ENCODE measurements at regions not wholly inside any gene's neighbourhood (a gene's known extent, or its start where the extent isn't known, plus 50 kb on each side); places are given as distances from the start of the nearest gene placed in this dataset.

- no peak for TF ChIP-seq EP300 (IDR thresholded peaks at IDR 0.05)
- TF ChIP-seq POLR2A (IDR thresholded peaks at IDR 0.05), result no peak
- TF ChIP-seq CTCF (IDR thresholded peaks at IDR 0.05), result no peak
- TF ChIP-seq POLR2AphosphoS5 (IDR thresholded peaks at IDR 0.05), result no peak
- H3K27me3 ChIP-seq, result no peaks in the 10 kb centered on the region
These were observed 597.5 kb upstream of the NRXN1 start for GRCh38 chr2:51629406-51629805.

DNA sequence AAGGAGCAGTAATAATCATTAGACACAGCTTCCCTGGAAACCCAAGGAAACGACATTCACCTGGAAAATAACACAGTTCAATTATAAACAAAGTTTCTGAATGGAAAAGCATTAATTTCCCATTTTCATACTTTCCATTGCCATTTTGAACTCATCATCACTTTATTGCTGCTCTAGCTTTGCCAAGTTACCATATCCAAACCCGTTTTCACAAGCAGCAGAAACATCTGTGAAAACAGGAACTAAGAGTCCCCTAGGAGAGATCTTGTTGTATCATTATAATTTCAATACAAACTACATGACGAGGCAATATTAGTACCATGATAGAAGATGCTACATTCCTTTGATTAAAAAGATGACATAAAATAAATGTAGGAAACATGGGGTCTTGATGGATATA is 597.0 kb upstream of the NRXN1 start:
- Histone ChIP-seq H3K4me1 (no peaks in the 10 kb centered on the region), H3K4me3 (no peak overlapping the region), H3K9me3 (no peaks in the 10 kb centered on the region), H3K27ac (no peak overlapping the region), H3K27me3 (no peaks in the 10 kb centered on the region), H3K36me3 (no peaks in the 10 kb centered on the region)
- 53 to 65% methylated on average over 3 of the region's 3 CpGs for WGBS, 2 donors
- DNase-seq (no peak), ATAC-seq (ENCODE audit: low FRiP score in 2 of 2) (no peak)
- TF ChIP-seq POLR2AphosphoS5 (IDR thresholded peaks at IDR 0.05), result no peak
- no peak for TF ChIP-seq CTCF (IDR thresholded peaks at IDR 0.05)
- no peak for TF ChIP-seq POLR2A (IDR thresholded peaks at IDR 0.05)
- TF ChIP-seq EP300 (IDR thresholded peaks at IDR 0.05), result no peak

More at GRCh38 chr2:51629406-51629805, 597.5 kb upstream of the NRXN1 start:
- Histone ChIP-seq H3K4me3 (no peak overlapping the region), H3K36me3 (no peaks in the 10 kb centered on the region), H3K9me3 (no peaks in the 10 kb centered on the region), H3K4me1 (no peaks in the 10 kb centered on the region), H3K27ac (no peak overlapping the region)
- WGBS, 2 donors, result 73 to 86% methylated on average over 3 of the region's 3 CpGs
- DNase-seq (no peak), ATAC-seq (ENCODE audit: low FRiP score in 2 of 2) (no peak)

DNA sequence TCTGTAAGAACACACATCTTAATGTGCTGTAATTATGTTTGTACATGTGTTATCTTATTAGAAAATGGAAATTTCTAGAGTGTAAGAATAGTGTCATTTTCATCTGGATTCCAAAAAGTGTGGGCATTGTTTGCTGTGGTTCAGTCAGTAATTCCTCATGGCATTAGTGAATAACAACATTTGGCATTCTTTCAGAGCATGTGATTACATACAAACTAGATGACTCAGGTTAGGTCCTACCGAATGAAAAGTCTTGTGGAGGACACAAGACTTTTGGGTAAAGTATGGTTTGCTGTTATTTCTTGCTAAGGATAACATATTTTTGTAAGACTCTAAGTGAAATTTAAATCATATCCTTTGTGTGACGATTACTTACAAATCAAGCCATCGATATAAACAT is 593.1 kb upstream of the NRXN1 start:
- ATAC-seq (ENCODE audit: low FRiP score in 2 of 2), result no peak
- TF ChIP-seq EP300 (IDR thresholded peaks at IDR 0.05), result no peak
- no peak for TF ChIP-seq POLR2AphosphoS5 (IDR thresholded peaks at IDR 0.05)
- TF ChIP-seq POLR2A (IDR thresholded peaks at IDR 0.05), result no peak
- TF ChIP-seq CTCF (IDR thresholded peaks at IDR 0.05), result no peak
- Histone ChIP-seq H3K4me3 (no peak overlapping the region), H3K9me3 (no peaks in the 10 kb centered on the region), H3K27me3 (no peaks in the 10 kb centered on the region), H3K27ac (no peak overlapping the region), H3K4me1 (no peaks in the 10 kb centered on the region), H3K36me3 (no peaks in the 10 kb centered on the region)
- DNase-seq, result no peak
- 88 to 93% methylated on average over 3 of the region's 3 CpGs for WGBS, 2 donors

DNA sequence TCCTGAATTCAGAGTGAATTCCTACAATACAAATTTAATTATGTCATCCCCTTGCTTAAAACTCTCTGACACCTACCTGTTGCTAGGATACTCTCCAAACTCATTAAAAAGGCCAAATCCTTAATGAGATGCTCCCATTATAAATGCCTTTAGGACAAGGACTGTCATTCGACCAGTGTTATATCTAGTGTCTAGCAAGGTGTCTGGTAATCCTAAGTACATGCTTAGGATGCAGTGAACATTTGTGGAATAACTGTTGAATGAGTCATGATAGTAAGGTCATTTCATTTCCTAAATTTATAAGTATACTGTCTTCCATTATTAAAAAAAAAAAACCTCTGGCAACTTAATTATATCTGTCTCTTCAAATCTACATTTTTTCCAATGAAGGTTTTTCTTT is 588.9 kb upstream of the NRXN1 start:
- no peak overlapping the region for H3K27ac ChIP-seq
- H3K36me3 ChIP-seq, result no peaks in the 10 kb centered on the region
- DNase-seq (no peak), ATAC-seq (ENCODE audit: low FRiP score in 2 of 2) (no peak)
- H3K27me3 ChIP-seq, result no peaks in the 10 kb centered on the region
- no peaks in the 10 kb centered on the region for H3K4me1 ChIP-seq
- H3K9me3 ChIP-seq, result no peaks in the 10 kb centered on the region
- TF ChIP-seq POLR2A (IDR thresholded peaks at IDR 0.05) (no peak), CTCF (IDR thresholded peaks at IDR 0.05) (no peak), POLR2AphosphoS5 (IDR thresholded peaks at IDR 0.05) (no peak), EP300 (IDR thresholded peaks at IDR 0.05) (no peak)
- H3K4me3 ChIP-seq, result no peak overlapping the region
- 74 to 82% methylated on average over 1 of the region's 1 CpG for WGBS, 2 donors

GRCh38 chr2:51619961-51620360 is 588.0 kb upstream of the NRXN1 start:
- Histone ChIP-seq H3K36me3 (no peaks in the 10 kb centered on the region), H3K9me3 (peaks cover 0 to 8% (median 5%) of the 10 kb centered on the region in 4 donors), H3K27me3 (no peaks in the 10 kb centered on the region), H3K27ac (no peak overlapping the region), H3K4me1 (no peaks in the 10 kb centered on the region), H3K4me3 (no peak overlapping the region)
- TF ChIP-seq POLR2A (IDR thresholded peaks at IDR 0.05), result no peak
- no peak for TF ChIP-seq EP300 (IDR thresholded peaks at IDR 0.05)
- no peak for TF ChIP-seq POLR2AphosphoS5 (IDR thresholded peaks at IDR 0.05)
- ATAC-seq (ENCODE audit: low FRiP score in 2 of 2) (no peak), DNase-seq (no peak)
- 81 to 85% methylated on average over 1 of the region's 1 CpG for WGBS, 2 donors
